ENCODE measurements at regions not wholly inside any gene's neighbourhood (a gene's known extent, or its start where the extent isn't known, plus 50 kb on each side); places are given as distances from the start of the nearest gene placed in this dataset.

DNA sequence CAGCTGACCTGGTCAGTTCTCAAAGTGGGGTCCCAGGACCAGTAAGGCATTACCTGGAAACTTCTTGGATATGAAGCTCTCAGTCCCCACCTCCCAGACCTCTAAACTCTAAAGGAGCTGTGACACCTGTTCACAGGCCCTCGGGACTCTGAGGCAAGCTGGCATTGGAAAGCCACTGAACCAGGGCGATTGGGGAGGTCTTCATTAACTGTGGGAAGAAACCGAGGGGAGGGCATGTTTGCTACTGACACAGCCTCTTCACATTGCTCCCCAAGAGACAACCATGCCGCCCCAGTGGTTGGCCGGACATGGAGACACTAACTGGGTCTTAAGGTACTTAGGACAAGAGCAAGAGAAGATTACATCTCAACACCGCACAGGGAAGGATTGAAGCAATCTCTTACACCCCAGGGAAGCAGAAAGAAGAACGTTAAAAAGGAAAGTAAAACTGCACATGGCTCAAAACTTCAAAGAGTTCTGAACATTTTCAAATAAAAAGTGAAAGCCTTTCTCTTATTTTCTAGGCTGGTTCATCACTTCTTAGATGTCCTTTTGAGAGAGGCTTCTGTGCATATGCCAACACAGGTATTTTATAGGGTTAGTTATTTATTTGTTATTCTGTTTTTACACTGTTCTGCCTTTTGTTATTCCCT is 210.0 kb upstream of the CST7 start:
- no peak for DNase-seq

DNA sequence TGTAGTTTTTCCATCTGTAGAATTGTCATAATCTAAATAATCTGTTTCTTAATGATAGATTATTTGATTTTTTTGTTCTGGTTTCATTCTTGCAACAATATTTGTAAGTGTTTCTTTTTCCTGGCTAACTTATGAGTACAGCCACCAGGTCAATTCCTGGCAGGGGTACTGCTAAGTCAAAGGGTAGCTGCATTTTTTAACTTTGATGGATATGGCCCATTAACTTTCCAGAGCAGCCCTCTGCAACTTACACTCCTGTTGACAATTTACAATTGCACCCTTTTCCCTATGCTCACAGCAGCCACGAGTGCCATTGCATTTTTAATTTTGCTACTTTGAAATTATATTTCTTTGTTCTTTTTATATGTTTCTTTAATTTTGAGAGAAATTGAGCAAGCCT is 209.3 kb upstream of the CST7 start:
- no peak for DNase-seq

DNA sequence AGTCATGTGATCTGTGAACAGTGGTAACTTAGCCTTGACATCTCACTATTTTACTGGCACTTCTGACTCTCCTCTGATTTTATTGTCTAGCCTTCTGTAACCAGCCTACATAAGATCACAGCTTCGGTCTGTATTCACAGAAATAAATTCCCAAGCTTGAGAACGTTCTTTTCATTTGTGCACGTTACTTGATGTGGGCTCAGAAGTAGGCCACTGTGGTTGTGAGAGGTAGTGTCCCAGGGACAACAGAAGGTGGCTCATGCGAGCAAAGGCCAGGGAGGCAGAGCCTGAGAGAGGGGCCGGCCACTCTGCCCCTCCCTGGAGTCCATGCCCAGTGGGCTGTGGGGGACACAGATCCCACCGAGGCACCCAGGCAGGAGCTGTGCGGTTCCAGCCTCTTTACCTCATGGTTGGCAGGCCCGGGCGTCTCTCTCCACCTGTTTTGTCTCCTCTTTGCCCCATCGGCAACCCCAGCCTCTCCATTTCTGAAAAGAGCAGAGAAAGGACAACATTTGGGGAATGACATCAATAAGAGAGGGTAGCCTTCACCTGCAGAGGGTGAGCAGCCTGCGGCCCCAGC is 207.5 kb upstream of the CST7 start:
- DNase-seq = no peak

DNA sequence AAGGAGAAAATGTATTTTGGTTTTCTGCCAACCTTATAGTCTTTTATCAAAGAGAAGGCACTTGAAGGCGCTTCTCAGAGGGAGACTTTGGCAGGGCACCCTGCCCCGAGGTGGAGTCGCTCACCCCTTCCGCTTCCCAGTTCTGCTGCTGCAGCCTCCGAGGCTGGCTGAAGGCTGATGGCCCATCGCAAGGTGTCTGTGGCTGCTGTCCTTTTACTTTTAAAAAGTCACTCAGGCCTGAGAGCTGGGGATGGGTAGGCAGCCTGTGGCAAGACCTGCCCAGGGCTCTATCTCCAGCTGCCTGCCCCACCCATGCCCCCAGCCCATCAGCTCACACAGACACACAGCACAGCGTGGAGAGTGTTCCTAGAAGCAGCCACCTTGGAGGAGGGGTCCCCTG is 206.6 kb upstream of the CST7 start:
- no peak for DNase-seq

DNA sequence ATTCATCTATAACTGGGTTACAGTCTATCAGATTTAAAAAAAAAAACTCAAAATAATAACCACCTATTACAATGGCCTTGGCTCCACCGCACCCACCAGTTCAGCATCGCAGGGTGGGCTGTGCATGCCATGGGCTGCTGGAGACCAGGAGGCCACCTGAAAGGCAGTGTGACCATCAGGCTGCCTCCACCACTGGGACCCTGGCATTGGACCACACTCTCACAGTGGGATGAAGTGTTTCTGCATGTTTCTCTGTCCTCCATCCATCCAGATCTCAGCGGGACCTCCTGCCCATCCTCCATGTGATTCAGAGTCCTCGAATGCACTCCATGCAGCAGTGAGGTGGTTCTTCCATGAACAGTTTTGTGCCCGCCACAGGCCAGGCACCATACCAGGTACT is 206.1 kb upstream of the CST7 start:
- DNase-seq = no peak

DNA sequence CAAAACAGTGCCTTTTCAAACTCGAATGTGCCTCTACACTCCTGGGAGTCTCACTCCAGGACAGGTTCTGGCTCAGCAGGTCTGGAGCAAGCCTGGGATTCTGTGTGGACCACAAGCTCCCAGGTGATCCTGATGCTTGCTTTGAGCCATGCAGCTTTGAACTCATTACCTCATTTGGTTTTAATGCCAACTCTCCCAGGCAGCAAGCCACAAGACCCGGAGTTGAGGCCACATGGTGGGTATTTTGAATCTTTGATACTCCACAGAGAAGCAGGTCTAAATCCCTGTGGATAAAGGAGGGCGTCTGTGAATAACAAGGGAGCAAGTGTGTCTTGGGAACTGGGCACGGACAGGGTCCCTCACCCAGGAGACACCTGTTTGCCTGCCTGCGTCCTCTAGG is 205.4 kb upstream of the CST7 start:
- no peak for DNase-seq

DNA sequence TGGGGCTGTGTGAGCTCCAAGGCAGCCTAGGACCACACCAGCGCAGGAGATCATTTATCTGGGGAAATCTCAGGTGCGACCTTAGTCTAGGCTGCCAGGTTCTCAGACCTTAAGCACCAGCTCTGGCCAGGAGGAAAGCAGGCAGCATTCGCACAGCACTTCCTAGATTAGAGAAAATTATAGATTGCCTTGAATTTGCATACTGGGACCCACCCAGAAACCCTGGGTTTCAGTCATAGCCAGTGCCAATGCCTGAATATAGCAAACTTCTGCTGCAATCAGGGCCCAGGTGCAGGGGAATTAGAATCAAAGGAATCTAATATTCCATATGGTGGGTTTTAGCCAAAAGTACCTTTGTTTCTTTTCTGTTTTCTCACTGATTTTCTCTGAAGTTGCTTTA is 204.3 kb upstream of the CST7 start:
- DNase-seq = no peak

DNA sequence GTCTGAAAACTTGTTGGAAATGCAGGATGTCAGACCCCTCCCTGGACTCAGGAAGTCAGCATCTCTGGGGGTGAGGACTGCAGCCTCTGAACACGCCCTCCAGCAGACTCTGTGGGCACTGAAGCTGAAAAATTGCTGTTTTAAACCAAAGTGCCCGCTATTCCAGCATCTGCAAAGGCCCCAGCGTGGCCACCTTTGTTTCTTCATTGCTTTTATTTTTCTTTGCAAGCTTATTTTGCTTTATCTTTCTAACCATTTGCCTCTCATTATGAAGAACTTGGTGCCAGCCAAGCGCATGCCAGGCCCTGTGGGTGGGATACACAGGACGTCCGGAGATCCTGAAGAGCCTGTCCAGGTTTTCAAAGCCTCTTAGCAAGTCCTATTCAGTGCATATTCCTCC is 203.9 kb upstream of the CST7 start:
- no peak for DNase-seq

DNA sequence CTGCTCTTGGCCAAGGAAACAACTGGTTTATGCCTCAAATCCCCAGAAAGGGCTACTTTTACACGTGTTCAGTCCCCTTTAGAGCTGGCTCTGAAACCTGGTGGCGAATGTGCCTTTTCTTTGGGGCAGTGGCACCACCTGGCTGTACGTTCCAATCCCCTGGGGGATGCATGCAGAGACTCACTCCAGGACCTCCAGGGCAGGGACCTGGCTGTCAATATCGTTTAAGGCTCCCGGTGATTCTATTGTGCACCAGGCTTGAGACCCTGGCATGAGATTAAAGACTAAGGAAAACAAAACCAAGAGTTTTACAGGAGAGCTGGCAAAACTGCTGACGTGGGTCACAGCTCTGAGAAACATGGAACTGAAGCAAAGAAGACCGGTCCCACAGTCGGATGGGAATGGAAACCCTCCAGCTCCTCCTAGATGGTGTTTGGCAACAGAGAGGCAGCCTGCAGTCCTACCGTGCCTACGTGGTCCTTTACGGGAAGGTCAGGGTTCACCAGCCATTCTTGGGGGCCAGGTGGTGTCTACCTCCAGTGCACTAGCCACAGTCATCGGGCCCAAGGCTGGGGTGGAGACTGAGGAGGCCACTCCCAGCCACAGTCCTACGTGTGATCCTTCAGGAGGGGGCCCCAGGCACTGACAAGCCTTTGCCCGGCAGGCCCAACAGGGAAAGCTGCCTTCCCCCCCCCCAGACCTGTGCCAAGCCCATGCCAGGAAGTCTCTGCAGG is 203.3 kb upstream of the CST7 start:
- no peak for DNase-seq

DNA sequence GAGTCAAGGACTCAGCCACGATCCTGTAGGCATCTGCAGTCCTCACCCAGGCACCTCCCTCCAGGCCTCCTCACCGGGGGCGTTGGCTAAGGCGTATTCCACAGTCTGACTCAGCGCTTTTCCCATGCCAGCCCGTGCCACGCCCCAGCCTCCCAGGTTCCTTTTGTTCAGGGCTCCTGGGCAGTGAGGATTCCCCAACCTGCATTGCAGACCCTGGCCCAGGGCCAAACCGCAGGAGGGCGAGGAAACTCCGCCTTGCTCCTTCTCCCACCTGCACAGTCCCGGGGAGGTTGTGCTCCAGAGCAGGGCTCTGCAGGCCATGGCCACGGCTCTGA is 202.8 kb upstream of the CST7 start:
- DNase-seq = no peak

DNA sequence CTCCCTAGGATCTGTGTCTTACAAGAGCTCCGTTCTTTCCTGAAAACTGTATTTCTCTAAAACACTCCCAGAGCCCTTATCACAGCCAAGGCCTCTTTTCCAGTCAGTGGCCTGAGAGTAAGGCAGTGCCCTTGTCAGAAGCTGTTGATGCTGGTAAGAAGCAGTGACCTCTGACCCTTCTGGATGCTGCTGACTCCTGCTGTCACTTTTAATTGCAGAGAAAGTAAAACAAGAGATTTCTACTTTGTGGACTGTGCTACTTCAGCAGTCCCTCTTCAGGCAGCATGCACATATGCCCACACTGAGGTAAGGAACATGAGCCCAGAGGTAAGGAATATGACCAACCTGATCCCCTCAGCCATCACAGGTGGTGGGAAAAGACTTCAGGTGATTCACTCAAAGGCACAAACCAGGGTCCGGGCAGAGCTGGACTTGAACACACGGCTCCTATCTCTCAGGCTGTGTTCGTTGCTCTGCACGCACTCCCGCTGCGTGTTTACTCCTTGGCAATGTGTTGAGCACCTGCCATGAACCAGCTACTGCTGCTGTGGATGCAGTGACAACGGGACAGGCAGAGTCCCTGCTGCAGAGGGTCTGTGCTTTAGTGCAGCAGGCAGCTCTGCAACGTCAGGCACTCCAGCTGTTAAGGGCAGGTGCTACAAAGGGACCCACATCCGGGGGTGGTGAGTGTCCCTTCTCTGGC is 201.9 kb upstream of the CST7 start:
- DNase-seq = no peak

DNA sequence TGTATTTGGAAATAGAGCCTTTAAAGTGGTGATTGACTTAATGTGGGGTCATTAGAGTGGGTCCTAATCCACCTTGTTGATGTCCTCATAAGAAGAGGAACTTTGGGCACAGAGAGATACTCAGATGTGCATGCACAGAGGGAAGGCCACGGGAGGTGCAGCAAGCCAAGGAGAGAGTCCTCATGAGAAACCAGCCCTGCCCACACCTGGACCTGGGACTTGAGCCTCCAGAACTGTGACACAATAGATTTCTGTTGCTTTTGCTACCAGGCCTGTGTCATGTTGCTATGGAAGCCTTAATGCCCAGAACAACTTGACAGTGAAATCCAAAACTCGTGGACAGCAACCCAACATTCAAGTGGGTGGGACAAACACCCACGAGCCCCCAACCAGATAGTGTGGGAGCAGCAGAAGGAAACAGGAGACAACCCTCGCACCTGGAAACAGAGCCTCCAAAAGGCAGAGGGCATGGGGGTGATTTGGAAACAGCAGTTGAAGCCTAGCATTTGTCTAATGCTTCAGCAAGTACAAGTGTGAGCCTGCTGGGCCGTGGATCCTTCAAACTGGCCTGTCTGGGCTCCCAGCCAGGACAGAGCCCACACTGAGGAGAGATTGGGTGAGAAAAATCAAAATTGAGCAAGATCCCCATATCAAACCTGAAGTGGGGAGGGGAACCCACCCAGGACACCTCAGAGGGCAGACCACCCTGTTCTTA is 201.0 kb upstream of the CST7 start:
- DNase-seq = no peak

DNA sequence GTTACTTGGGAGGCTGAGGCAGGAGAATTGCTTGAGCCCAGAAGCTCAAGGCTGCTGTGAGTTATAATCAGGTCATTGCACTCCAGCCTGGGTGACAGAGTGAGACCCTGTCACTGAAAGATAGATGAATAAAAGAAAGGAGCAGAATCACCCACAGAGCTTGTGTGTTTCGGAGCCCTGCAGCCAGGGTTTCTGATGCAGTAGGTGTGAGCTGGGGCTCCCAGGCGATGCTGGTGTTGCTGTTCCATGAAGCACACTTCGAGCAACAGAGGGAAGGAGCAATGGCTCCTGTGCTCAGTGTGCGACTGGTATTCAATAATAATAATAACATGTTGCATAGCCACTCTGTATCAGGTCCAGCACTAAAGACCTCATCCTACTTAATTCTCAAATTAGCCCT is 197.5 kb upstream of the CST7 start:
- no peak for DNase-seq

DNA sequence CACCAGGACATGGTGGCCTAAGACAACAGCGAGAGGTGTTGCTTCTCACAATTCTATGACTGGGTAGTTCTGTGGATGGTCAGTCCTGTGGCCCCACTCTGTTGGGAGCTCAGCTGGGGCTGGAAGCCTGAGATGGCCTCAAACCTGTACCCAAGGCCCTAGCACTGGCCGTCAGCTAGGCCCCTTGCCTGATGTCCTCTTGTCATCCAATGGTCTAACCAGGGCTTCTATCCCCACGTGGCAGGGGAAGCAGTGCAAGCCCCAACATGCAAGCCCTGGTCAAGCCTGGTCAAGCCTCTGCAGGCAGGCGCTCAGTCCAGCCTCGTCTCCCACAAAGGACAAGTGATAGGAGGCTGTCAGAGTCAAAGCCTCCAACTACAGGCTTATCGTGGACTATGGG is 196.5 kb upstream of the CST7 start:
- no peak for DNase-seq

DNA sequence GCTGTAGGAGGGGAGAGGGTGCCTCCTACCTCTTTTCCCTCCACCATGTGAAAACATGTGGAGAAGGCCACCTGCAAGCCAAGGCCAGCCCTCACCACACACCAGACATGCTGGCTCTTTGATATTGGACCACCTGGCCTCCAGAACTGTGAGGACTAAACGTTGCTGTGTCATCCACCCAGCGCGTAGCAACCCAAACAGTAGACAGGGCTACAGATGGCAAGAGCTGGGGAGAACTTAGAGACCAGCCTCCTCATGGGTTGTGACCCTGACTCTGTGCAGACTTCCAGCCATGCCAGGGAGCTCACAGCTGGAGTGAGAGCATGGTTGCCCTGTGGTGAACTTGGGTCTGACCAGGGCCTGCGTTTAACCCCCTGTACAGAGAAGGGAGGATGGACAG is 195.9 kb upstream of the CST7 start:
- DNase-seq = no peak

DNA sequence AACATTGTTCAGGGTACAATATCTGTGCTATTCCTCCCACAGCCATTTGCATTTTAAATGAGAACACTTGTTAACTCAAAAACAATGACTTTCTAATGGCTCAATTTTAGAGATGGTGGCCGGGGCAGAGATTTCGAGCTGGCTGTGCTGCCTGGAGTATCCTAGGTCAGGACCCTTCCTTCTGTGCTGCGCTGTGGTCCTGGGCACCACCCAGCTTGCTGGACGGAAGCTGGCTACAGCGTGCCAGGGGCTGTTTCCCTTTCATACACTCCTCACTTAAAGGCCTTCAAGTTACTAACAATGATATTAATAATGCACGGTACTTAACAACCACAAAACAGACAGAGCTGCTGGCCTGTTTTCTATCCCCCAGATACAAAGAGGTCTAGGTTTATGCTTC is 194.4 kb upstream of the CST7 start:
- no peak for DNase-seq

DNA sequence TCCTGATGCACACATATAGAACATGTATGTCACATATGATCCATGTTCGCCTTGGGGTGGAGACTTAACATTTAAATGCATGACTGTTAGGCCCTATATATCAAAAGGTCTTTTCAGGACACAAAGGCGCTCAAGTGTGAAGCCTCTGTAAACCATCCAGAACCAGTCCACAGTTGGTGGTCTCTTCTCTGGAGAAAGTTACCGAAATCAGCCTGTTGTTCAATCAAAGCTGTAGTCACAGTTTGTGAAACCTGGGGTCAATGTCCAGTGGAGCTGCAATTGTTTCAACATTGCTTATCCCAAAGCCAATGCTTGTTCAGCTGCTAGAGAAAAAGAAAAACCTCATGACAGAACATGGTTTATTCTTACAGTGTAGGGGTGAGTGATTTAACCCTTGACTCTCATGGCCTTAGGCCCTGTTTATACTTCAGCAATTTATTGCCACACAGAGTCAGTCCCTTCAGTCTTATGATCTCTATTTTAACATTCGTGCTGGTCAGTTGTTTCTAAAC is 193.6 kb upstream of the CST7 start:
- DNase-seq = no peak

DNA sequence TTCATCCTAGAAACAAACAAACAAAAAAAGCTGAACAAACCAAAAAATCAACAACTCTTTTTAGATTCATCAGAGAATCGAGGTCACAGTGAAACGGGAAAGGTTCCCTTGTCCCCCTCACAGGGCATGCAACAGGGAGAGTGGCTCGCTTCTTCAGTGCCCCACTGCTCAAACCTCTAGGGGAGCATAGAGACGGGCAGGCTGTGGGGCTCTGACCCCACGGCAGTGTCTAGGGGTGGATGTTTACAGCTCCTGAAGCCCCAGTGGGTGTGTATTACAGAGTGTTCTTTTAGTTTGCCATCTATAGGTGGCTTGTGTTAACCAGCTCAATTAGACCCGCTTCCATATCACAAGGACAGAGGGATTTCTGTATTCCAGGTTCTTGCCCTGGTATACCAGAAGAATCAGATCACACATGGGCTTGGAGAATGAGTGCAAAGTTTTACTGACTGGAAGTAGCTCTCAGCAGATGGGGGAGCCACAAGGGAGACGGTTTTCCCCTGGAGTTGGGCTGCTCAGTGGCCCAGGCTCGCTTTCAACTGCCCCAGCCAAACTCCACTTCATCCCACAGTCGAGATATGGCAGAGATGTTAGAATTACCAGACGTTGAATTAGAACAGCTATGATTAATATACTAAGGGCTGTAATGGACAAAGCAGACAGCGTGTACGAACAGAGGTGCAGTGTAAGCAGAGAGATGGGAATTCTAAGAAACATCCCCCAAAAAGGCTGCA is 192.6 kb upstream of the CST7 start:
- no peak for DNase-seq

DNA sequence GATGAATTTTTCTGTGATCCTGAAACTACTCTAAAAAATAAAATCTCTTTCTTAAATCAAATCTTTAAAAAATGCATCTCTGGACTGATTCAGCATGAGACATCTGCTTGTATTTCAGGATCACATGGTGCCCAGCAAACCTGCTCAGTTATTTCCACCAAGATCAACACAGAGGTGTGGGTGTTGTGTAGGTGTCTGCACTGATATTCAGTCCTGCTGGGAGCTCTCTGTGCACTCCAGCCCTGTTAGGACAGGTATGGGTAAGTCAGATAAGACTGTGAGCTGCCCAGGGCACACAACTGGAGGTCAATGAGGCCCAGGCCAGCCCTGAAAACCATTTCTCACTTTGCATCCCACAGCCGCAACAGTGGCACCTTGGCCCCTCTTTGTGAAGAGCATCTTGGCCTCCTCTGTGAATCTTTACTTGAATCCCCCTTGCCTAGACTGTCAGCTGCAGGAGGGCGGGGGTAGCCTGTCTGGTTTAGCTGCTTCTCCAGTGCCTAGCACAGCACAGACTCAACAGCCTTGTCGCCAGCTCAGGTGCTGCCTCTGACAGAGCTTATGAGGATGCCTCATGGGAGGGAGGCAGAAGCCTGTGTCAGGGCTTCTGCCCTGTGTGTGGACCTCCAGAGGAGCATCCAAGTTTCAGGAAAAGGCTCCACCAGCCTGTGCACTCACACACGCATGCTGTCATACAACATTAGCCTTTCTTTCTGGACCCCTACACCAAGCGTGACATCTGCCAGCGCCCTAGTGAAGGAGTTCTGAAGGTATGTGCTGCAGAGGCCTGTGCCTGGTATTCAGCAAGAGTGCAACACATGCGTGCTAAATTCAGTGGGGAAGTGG is 187.6 kb upstream of the CST7 start:
- no peak for DNase-seq

DNA sequence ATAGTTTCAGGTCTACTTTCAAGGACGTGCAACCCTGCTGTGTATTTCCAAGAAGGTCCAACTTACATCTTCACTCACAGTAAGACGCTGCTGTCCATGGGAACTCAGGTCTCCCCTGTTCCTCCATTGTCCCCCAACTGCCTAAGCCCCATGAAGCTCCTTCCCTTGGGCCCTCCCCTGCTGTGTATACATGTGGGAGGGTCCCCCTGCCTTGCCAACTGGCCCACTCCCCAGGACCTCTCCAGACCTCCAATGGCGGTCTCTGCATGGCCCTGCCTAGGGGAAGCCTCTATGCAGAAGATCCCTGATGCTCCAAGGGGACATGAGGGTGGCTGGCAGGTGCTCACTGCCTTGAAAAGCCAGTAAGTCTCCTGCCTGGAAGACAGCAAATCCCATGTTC is 186.7 kb upstream of the CST7 start:
- no peak for DNase-seq

DNA sequence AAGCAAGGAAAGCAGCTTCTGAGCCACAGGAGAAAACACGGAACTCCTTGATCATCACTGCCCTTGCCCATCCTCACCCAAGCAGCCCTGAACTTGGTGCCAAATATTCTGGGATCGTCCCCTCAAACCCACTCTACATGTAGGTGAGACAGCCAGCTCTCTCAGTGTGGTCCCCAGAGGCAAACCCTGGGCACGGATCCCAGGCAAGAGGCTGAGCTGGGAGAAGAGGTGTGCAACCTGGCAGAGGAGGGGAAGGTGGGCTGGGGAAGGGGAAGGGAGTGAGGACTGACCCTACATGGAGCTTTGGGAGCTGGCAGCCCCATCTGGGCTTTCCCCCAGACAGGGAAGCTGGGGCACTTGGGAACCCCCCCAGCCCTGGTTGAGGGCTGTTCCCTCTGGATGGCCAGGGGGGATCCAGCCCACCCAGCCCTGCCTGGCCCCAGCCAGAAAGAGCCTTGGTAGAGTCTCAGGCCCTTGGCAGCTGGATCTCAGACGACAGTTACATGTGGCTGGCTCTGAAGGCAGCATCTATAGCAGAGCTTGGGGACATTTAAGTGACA is 186.2 kb upstream of the CST7 start:
- no peak for DNase-seq
